HL-60 (cell line): ENCODE measurements at regions not wholly inside any gene's neighbourhood (a gene's known extent, or its start where the extent isn't known, plus 50 kb on each side); places are given as distances from the start of the nearest gene placed in this dataset.

Experiments
- DNase-seq, 2 experiments: peaks; one replicate each; pipeline ENCODE4 v3.0.0-alpha.2; 2010 to 2020; ENCODE audit warnings: low read depth in 1 of 2, low spot score in 1 of 2
- H3K27ac ChIP-seq: fragments of 250-450 bp; sonication (Bioruptor Pico); replicated peaks from 2 replicates; pipeline ENCODE4 v1.5.1; 2020; ENCODE audit warnings: mild to moderate bottlenecking, moderate library complexity
- H3K27me3 ChIP-seq: fragments of 250-450 bp; sonication (Bioruptor Pico); 2 replicates; pipeline ENCODE4 v1.5.1; 2021; ENCODE audit warnings: mild to moderate bottlenecking, moderate library complexity; ENCODE audit not compliant: insufficient read depth, poor library complexity, severe bottlenecking
- H3K4me3 ChIP-seq: replicated peaks from 2 replicates; pipeline ENCODE4 v1.5.1; 2011; ENCODE audit warnings: mild to moderate bottlenecking, control low read depth, low read length; ENCODE audit not compliant: insufficient read depth
- CTCF ChIP-seq: IDR thresholded peaks from one replicate; pipeline ENCODE4 v1.5.1; 2011; ENCODE audit warnings: low read length, control low read depth, inconsistent platforms; ENCODE audit not compliant: insufficient read depth
- GABPA ChIP-seq: IDR thresholded peaks from 2 replicates; pipeline ENCODE4 v1.6.1; 2012; ENCODE audit warnings: low read depth
- POLR2AphosphoS5 ChIP-seq: IDR thresholded peaks from 2 replicates; pipeline ENCODE4 v1.6.1; 2012; ENCODE audit warnings: low read depth
- SPI1 ChIP-seq: IDR thresholded peaks from 2 replicates; pipeline ENCODE4 v1.6.1; 2012; ENCODE audit warnings: low read depth, mild to moderate bottlenecking, borderline replicate concordance
- TF ChIP-seq, protein P1 (sequence below): IDR thresholded peaks from 2 replicates; pipeline ENCODE4 v1.6.1; 2012; ENCODE audit warnings: low read depth; ENCODE audit not compliant: insufficient replicate concordance

- no peak overlapping the region for H3K4me3 ChIP-seq
- no peak for DNase-seq
- H3K27me3 ChIP-seq, result peaks cover under 1% of the 10 kb centered on the region
- no peak overlapping the region for H3K27ac ChIP-seq
- TF ChIP-seq POLR2AphosphoS5, result no peak
- TF ChIP-seq CTCF, result no peak
- no peak for TF ChIP-seq GABPA
- TF ChIP-seq SPI1, result no peak
- TF ChIP-seq, protein P1, sequence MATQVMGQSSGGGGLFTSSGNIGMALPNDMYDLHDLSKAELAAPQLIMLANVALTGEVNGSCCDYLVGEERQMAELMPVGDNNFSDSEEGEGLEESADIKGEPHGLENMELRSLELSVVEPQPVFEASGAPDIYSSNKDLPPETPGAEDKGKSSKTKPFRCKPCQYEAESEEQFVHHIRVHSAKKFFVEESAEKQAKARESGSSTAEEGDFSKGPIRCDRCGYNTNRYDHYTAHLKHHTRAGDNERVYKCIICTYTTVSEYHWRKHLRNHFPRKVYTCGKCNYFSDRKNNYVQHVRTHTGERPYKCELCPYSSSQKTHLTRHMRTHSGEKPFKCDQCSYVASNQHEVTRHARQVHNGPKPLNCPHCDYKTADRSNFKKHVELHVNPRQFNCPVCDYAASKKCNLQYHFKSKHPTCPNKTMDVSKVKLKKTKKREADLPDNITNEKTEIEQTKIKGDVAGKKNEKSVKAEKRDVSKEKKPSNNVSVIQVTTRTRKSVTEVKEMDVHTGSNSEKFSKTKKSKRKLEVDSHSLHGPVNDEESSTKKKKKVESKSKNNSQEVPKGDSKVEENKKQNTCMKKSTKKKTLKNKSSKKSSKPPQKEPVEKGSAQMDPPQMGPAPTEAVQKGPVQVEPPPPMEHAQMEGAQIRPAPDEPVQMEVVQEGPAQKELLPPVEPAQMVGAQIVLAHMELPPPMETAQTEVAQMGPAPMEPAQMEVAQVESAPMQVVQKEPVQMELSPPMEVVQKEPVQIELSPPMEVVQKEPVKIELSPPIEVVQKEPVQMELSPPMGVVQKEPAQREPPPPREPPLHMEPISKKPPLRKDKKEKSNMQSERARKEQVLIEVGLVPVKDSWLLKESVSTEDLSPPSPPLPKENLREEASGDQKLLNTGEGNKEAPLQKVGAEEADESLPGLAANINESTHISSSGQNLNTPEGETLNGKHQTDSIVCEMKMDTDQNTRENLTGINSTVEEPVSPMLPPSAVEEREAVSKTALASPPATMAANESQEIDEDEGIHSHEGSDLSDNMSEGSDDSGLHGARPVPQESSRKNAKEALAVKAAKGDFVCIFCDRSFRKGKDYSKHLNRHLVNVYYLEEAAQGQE, result no peak
Measured at GRCh38 chr10:111532139-111532538, 455.3 kb downstream of the ADRA2A start.

DNA sequence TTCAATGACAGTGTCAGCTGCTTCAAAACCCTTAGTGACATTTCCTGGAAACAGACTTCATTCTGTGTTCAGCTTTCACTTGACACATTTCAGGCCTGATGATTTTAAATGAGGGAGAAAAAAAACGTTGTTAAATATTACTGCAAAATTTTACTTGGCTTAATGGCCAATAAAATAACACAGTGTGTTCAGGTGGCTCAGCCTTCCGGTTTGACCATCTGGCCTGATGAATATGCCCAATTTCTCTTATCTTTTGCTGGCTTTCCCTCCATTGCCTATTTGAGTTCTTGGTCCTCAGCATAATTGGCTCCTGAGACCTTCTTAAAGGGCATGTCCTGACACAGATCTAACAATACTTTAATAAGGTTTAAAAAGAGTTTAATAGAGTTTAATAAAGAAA is 462.4 kb downstream of the ADRA2A start:
- no peak for DNase-seq
- Histone ChIP-seq H3K27ac (no peak overlapping the region), H3K27me3 (peaks cover 3% of the 10 kb centered on the region), H3K4me3 (no peak overlapping the region)
- TF ChIP-seq CTCF (no peak), POLR2AphosphoS5 (no peak), GABPA (no peak), SPI1 (no peak)
- TF ChIP-seq, protein P1, result no peak

- TF ChIP-seq SPI1, result no peak
- TF ChIP-seq, protein P1, result no peak
- H3K4me3 ChIP-seq, result no peak overlapping the region
- no peak overlapping the region for H3K27ac ChIP-seq
- no peak for DNase-seq
- H3K27me3 ChIP-seq, result no peaks in the 10 kb centered on the region
Measured at GRCh38 chr10:111543854-111544253, 467.0 kb downstream of the ADRA2A start.
